OCI-LY7 (cell line): ENCODE measurements at regions not wholly inside any gene's neighbourhood (a gene's known extent, or its start where the extent isn't known, plus 50 kb on each side); places are given as distances from the start of the nearest gene placed in this dataset.

Source experiments
- BruUV-seq: library from RNA; stranded (reverse); fragments of 400-500 nt; replicated peaks from 2 replicates; lab custom pipeline; 2021; lab: Mats Ljungman, UMichigan
- CTCF ChIA-PET: fragments of 300-600 bp; sonication (Branson Sonifier 250); formaldehyde crosslinking; loops from one replicate; lab custom pipeline; 2022; ENCODE audit warnings: antibody characterized with exemption; ENCODE audit not compliant: unreplicated experiment; lab: Charles Lee
- POLR2A ChIA-PET: fragments of 300-600 bp; sonication (Branson Sonifier 250); formaldehyde crosslinking; loops from one replicate; lab custom pipeline; 2022; ENCODE audit warnings: antibody characterized with exemption; lab: Charles Lee
- DNase-seq: peaks from one replicate; pipeline ENCODE4 v3.0.0-alpha.2; 2015; ENCODE audit warnings: low spot score
- H2AFZ ChIP-seq: fragments of 200-600 bp; sonication (generic), shearing (Covaris generic); 2 replicates; pipeline ENCODE4 v1.6.1; 2014; ENCODE audit warnings: mild to moderate bottlenecking, antibody characterized with exemption, low read length, moderate library complexity
- H3K27ac ChIP-seq: fragments of 200-600 bp; sonication (generic); 2 replicates; pipeline ENCODE4 v1.5.1; 2014; ENCODE audit warnings: mixed run types, low read depth, mild to moderate bottlenecking, moderate library complexity, low read length, inconsistent platforms; ENCODE audit not compliant: poor library complexity, severe bottlenecking
- H3K36me3 ChIP-seq: fragments of 200-600 bp; sonication (generic); 2 replicates; pipeline ENCODE4 v1.6.1; 2014; ENCODE audit warnings: mild to moderate bottlenecking, antibody characterized with exemption, low read length, moderate library complexity, mixed read lengths; ENCODE audit not compliant: insufficient read depth
- H3K4me1 ChIP-seq: fragments of 200-600 bp; sonication (generic); 2 replicates; pipeline ENCODE4 v1.5.1; 2014; ENCODE audit warnings: mild to moderate bottlenecking, low read length; ENCODE audit not compliant: insufficient read depth, poor library complexity, severe bottlenecking
- H3K4me2 ChIP-seq: fragments of 200-600 bp; sonication (generic); 2 replicates; pipeline ENCODE4 v1.6.1; 2014; ENCODE audit warnings: mild to moderate bottlenecking, low read length
- H3K4me3 ChIP-seq: fragments of 200-600 bp; sonication (generic); 2 replicates; pipeline ENCODE4 v1.5.1; 2014; ENCODE audit warnings: mild to moderate bottlenecking, low read depth, low read length; ENCODE audit not compliant: poor library complexity, severe bottlenecking
- H3K79me2 ChIP-seq: fragments of 200-600 bp; sonication (generic); 2 replicates; pipeline ENCODE4 v1.6.1; 2016; ENCODE audit warnings: low read depth, mild to moderate bottlenecking, low read length, moderate library complexity, mixed read lengths; ENCODE audit not compliant: insufficient read depth
- H3K9me2 ChIP-seq: fragments of 200-600 bp; sonication (generic); 2 replicates; pipeline ENCODE4 v1.6.1; 2016; ENCODE audit warnings: mild to moderate bottlenecking, low read length, mixed read lengths; ENCODE audit not compliant: insufficient read depth
- H3K9me3 ChIP-seq: fragments of 200-600 bp; sonication (generic); 2 replicates; pipeline ENCODE4 v1.6.1; 2014; ENCODE audit warnings: mild to moderate bottlenecking, mixed run types, low read length, mixed read lengths
- H4K20me1 ChIP-seq: fragments of 200-600 bp; sonication (generic); 2 replicates; pipeline ENCODE4 v1.6.1; 2014; ENCODE audit warnings: mild to moderate bottlenecking, antibody characterized with exemption, low read length, moderate library complexity, mixed read lengths; ENCODE audit not compliant: insufficient read depth
- CTCF ChIP-seq: fragments of 200-600 bp; sonication (generic); conservative IDR thresholded peaks from 2 replicates; pipeline ENCODE4 v1.5.1; 2014; ENCODE audit warnings: mild to moderate bottlenecking, antibody characterized with exemption, low read length, moderate library complexity, mixed read lengths
- EZH2phosphoT487 ChIP-seq: fragments of 200-600 bp; sonication (generic); IDR thresholded peaks from 2 replicates; pipeline ENCODE4 v1.6.1; 2018; ENCODE audit warnings: low read depth, borderline replicate concordance, mild to moderate bottlenecking, mixed run types, antibody characterized with exemption, low read length, moderate library complexity, mixed read lengths
- intact Hi-C: fragments of 100-400 bp; cut with micrococcal nuclease; formaldehyde crosslinking; loops from one replicate; pipeline ENCODE4 v1.10.0; 2022; ENCODE audit not compliant: unreplicated experiment

- Histone ChIP-seq H3K4me3 (no peak overlapping the region), H3K79me2 (no peaks in the 10 kb centered on the region), H3K27ac (no peak overlapping the region), H3K9me2 (0 out of 2 replicates have a peak, but pooled peaks cover 5% of the 10 kb centered on the region), H3K36me3 (no peaks in the 10 kb centered on the region), H4K20me1 (no peaks in the 10 kb centered on the region), H3K9me3 (no peaks in the 10 kb centered on the region), H2AFZ (no peak overlapping the region), H3K4me2 (no peak overlapping the region), H3K4me1 (no peaks in the 10 kb centered on the region)
- DNase-seq: no peak
- intact Hi-C loops: no loop called here
- no peak for TF ChIP-seq EZH2phosphoT487
- TF ChIP-seq CTCF: no peak
- no TSS peak for BruUV-seq
- ChIA-PET CTCF (no interaction called here), POLR2A (interaction anchor here (0.6 kb wide), 1 partner anchor 221 kb away, joined by 4 read pairs; no protein-coding TSS in a partner anchor)
These were observed 107.1 kb upstream of the NRP1 start for GRCh38 chr10:33441561-33441960.

- H4K20me1 ChIP-seq: no peaks in the 10 kb centered on the region
- TF ChIP-seq EZH2phosphoT487 (no peak), CTCF (no peak)
- POLR2A ChIA-PET: interaction anchor here (0.5 kb wide), 1 partner anchor 1164 kb away, joined by 4 read pairs; no protein-coding TSS in a partner anchor
- no peak overlapping the region for H3K4me2 ChIP-seq
- intact Hi-C loops: no loop called here
- CTCF ChIA-PET: no interaction called here
- H3K27ac ChIP-seq: no peak overlapping the region
- no peak overlapping the region for H2AFZ ChIP-seq
- no peaks in the 10 kb centered on the region for H3K9me2 ChIP-seq
- BruUV-seq: no TSS peak
- H3K9me3 ChIP-seq: no peaks in the 10 kb centered on the region
- no peaks in the 10 kb centered on the region for H3K36me3 ChIP-seq
- no peak for DNase-seq
- H3K79me2 ChIP-seq: no peaks in the 10 kb centered on the region
- no peaks in the 10 kb centered on the region for H3K4me1 ChIP-seq
- no peak overlapping the region for H3K4me3 ChIP-seq
These were observed 100.5 kb upstream of the NRP1 start for GRCh38 chr10:33434933-33435332.

- ChIA-PET CTCF (no interaction called here), POLR2A (no interaction called here)
- intact Hi-C loops: no loop called here
- Histone ChIP-seq H3K79me2 (no peaks in the 10 kb centered on the region), H2AFZ (no peak overlapping the region), H3K36me3 (no peaks in the 10 kb centered on the region), H3K27ac (no peak overlapping the region), H4K20me1 (no peaks in the 10 kb centered on the region), H3K9me3 (no peaks in the 10 kb centered on the region), H3K4me2 (no peak overlapping the region), H3K9me2 (no peaks in the 10 kb centered on the region), H3K4me1 (no peaks in the 10 kb centered on the region), H3K4me3 (no peak overlapping the region)
- no peak for TF ChIP-seq CTCF
- TF ChIP-seq EZH2phosphoT487: no peak
- no TSS peak for BruUV-seq
- DNase-seq: no peak
These were observed 94.2 kb upstream of the NRP1 start for GRCh38 chr10:33428682-33429081.
